Activated gamma-delta T cell (primary cell): ENCODE measurements at regions not wholly inside any gene's neighbourhood (a gene's known extent, or its start where the extent isn't known, plus 50 kb on each side); places are given as distances from the start of the nearest gene placed in this dataset.

Experiments
- DNase-seq: peaks from one replicate; lab custom pipeline; 2025; lab: John Stamatoyannopoulos, UW

GRCh38 chr16:80189476-80190175, 351.2 kb upstream of the DYNLRB2 start:
- no peak for DNase-seq

- no peak for DNase-seq
Observed at GRCh38 chr16:80176114-80176513, 364.7 kb upstream of the DYNLRB2 start.

GRCh38 chr16:80175011-80175410, 365.8 kb upstream of the DYNLRB2 start:
- no peak for DNase-seq

GRCh38 chr16:80174416-80174815, 366.4 kb upstream of the DYNLRB2 start:
- no peak for DNase-seq

GRCh38 chr16:80171746-80172145, 369.0 kb upstream of the DYNLRB2 start:
- DNase-seq = no peak

- no peak for DNase-seq
Observed at GRCh38 chr16:80171199-80171598, 369.6 kb upstream of the DYNLRB2 start.

GRCh38 chr16:80167657-80168390, 373.0 kb upstream of the DYNLRB2 start:
- DNase-seq = no peak

GRCh38 chr16:80166082-80166481, 374.7 kb upstream of the DYNLRB2 start:
- DNase-seq = no peak

- DNase-seq = no peak
Observed at GRCh38 chr16:80164966-80165550, 375.7 kb upstream of the DYNLRB2 start.

- DNase-seq = no peak
Observed at GRCh38 chr16:80163339-80163738, 377.5 kb upstream of the DYNLRB2 start.

GRCh38 chr16:80161799-80162739, 378.7 kb upstream of the DYNLRB2 start:
- DNase-seq = no peak

GRCh38 chr16:80158766-80159165, 382.0 kb upstream of the DYNLRB2 start:
- no peak for DNase-seq

GRCh38 chr16:80151722-80152111, 389.1 kb upstream of the DYNLRB2 start:
- DNase-seq = no peak

GRCh38 chr16:80150978-80151721, 389.6 kb upstream of the DYNLRB2 start:
- DNase-seq = no peak

GRCh38 chr16:80148826-80149225, 392.0 kb upstream of the DYNLRB2 start:
- DNase-seq = no peak

- DNase-seq = no peak
Observed at GRCh38 chr16:80147026-80147655, 393.7 kb upstream of the DYNLRB2 start.

- DNase-seq = no peak
Observed at GRCh38 chr16:80144191-80144590, 396.6 kb upstream of the DYNLRB2 start.

GRCh38 chr16:80142940-80143339, 397.9 kb upstream of the DYNLRB2 start:
- no peak for DNase-seq

- DNase-seq = no peak
Observed at GRCh38 chr16:80142281-80142680, 398.5 kb upstream of the DYNLRB2 start.

- no peak for DNase-seq
Observed at GRCh38 chr16:80129791-80130190, 411.0 kb upstream of the DYNLRB2 start.

GRCh38 chr16:80125677-80126076, 415.1 kb upstream of the DYNLRB2 start:
- no peak for DNase-seq
